Skeletal muscle tissue (tissue), 3 donors: ENCODE measurements at regions not wholly inside any gene's neighbourhood (a gene's known extent, or its start where the extent isn't known, plus 50 kb on each side); places are given as distances from the start of the nearest gene placed in this dataset.
A peak's percentile ranks its signal among the peaks of the same experiment; 100 is the strongest.
"Not testable (repeated sequence)": the region's sequence is repeated elsewhere in the genome, so short reads cannot be mapped to it uniquely, and the experiment has no call there.

Source experiments
- H3K27ac ChIP-seq: one replicate; pipeline ENCODE4 v1.7.0; 2013; ENCODE audit warnings: mild to moderate bottlenecking, low read depth, low read length, inconsistent platforms
- H3K27me3 ChIP-seq, 3 donors: one replicate each; pipeline ENCODE4 v1.7.0; 2013; ENCODE audit warnings: low read length in 3 of 3; ENCODE audit not compliant: control insufficient read depth in 3 of 3, insufficient read depth in 3 of 3
- H3K36me3 ChIP-seq, 3 donors: one replicate each; pipeline ENCODE4 v1.7.0; 2013; ENCODE audit warnings: low read length in 3 of 3; ENCODE audit not compliant: control insufficient read depth in 3 of 3, insufficient read depth in 3 of 3
- H3K4me1 ChIP-seq, 3 donors: one replicate each; pipeline ENCODE4 v1.7.0; 2013; ENCODE audit warnings: low read length in 3 of 3, mild to moderate bottlenecking in 3 of 3; ENCODE audit not compliant: control insufficient read depth in 3 of 3, insufficient read depth in 3 of 3
- H3K4me3 ChIP-seq, 3 donors: one replicate each; pipeline ENCODE4 v1.7.0; 2013; ENCODE audit warnings: low read length in 3 of 3
- H3K9ac ChIP-seq, 3 donors: one replicate each; pipeline ENCODE4 v1.7.0; 2013; ENCODE audit warnings: low read length in 3 of 3, mild to moderate bottlenecking in 3 of 3, moderate library complexity in 2 of 3, low read depth in 1 of 3
- H3K9me3 ChIP-seq, 3 donors: one replicate each; pipeline ENCODE4 v1.7.0; 2013; ENCODE audit warnings: low read length in 3 of 3; ENCODE audit not compliant: control insufficient read depth in 3 of 3
- donor health status: Osteomylitis.

GRCh38 chr5:36397901-36398536 lies 96.3 kb upstream of the RANBP3L start:
- Histone ChIP-seq H3K27ac (no peak overlapping the region), H3K9ac (no peak overlapping the region), H3K9me3 (no peaks in the 10 kb centered on the region), H3K27me3 (no peaks in the 10 kb centered on the region), H3K4me3 (no peak overlapping the region), H3K36me3 (no peaks in the 10 kb centered on the region), H3K4me1 (no peaks in the 10 kb centered on the region)

- no peak overlapping the region for H3K4me3 ChIP-seq
- no peaks in the 10 kb centered on the region for H3K9me3 ChIP-seq
- H3K4me1 ChIP-seq, result peaks cover 0 to 4% (median 0%) of the 10 kb centered on the region in 3 donors
- no peak overlapping the region for H3K27ac ChIP-seq
- H3K36me3 ChIP-seq, result no peaks in the 10 kb centered on the region
- H3K27me3 ChIP-seq, result no peaks in the 10 kb centered on the region
- H3K9ac ChIP-seq, result no peak overlapping the region
Measured at GRCh38 chr5:36402512-36402906, 100.8 kb upstream of the RANBP3L start.

- Histone ChIP-seq H3K27ac (peak overlapping the region; percentile 20), H3K9me3 (no peaks in the 10 kb centered on the region), H3K27me3 (no peaks in the 10 kb centered on the region), H3K36me3 (no peaks in the 10 kb centered on the region), H3K4me1 (peaks cover 0 to 4% (median 0%) of the 10 kb centered on the region in 3 donors), H3K4me3 (no peak overlapping the region), H3K9ac (no peak overlapping the region)
Measured at GRCh38 chr5:36403632-36404311, 102.1 kb upstream of the RANBP3L start.

GRCh38 chr5:36406023-36406422 lies 104.3 kb upstream of the RANBP3L start:
- Histone ChIP-seq H3K27ac (no peak overlapping the region), H3K36me3 (no peaks in the 10 kb centered on the region), H3K27me3 (no peaks in the 10 kb centered on the region), H3K4me3 (no peak overlapping the region), H3K9ac (no peak overlapping the region), H3K9me3 (no peaks in the 10 kb centered on the region), H3K4me1 (peaks cover 0 to 4% (median 0%) of the 10 kb centered on the region in 3 donors)

- H3K36me3 ChIP-seq, result no peaks in the 10 kb centered on the region
- H3K27ac ChIP-seq, result no peak overlapping the region
- H3K9ac ChIP-seq, result no peak overlapping the region
- no peaks in the 10 kb centered on the region for H3K27me3 ChIP-seq
- H3K4me1 ChIP-seq, result peaks cover 0 to 4% (median 0%) of the 10 kb centered on the region in 3 donors
- H3K9me3 ChIP-seq, result no peaks in the 10 kb centered on the region
- no peak overlapping the region for H3K4me3 ChIP-seq
Measured at GRCh38 chr5:36407396-36407795, 105.7 kb upstream of the RANBP3L start.

GRCh38 chr5:36409711-36410110 lies 108.0 kb upstream of the RANBP3L start:
- not testable (repeated sequence) for H3K27me3 ChIP-seq, H3K9ac ChIP-seq, H3K27ac ChIP-seq, H3K4me1 ChIP-seq, H3K9me3 ChIP-seq, H3K4me3 ChIP-seq, H3K36me3 ChIP-seq

GRCh38 chr5:36410672-36411071 lies 109.0 kb upstream of the RANBP3L start:
- H3K9ac ChIP-seq, H3K4me1 ChIP-seq, H3K4me3 ChIP-seq, H3K27ac ChIP-seq, H3K9me3 ChIP-seq, H3K27me3 ChIP-seq, H3K36me3 ChIP-seq: not testable (repeated sequence)

GRCh38 chr5:36414869-36415282 lies 113.2 kb upstream of the RANBP3L start:
- peak overlapping the region in 1 of 3 donors; percentile 61 for H3K9ac ChIP-seq
- no peaks in the 10 kb centered on the region for H3K9me3 ChIP-seq
- no peak overlapping the region for H3K4me3 ChIP-seq
- H3K4me1 ChIP-seq, result peaks cover 0 to 5% (median 5%) of the 10 kb centered on the region in 3 donors
- no peaks in the 10 kb centered on the region for H3K36me3 ChIP-seq
- H3K27me3 ChIP-seq, result no peaks in the 10 kb centered on the region
- no peak overlapping the region for H3K27ac ChIP-seq

GRCh38 chr5:36416605-36417004 lies 114.9 kb upstream of the RANBP3L start:
- Histone ChIP-seq H3K4me3 (no peak overlapping the region), H3K9me3 (no peaks in the 10 kb centered on the region), H3K9ac (no peak overlapping the region), H3K27ac (no peak overlapping the region), H3K36me3 (no peaks in the 10 kb centered on the region), H3K4me1 (peaks cover 0 to 5% (median 5%) of the 10 kb centered on the region in 3 donors), H3K27me3 (no peaks in the 10 kb centered on the region)

GRCh38 chr5:36417221-36417620 lies 115.5 kb upstream of the RANBP3L start:
- Histone ChIP-seq H3K36me3 (no peaks in the 10 kb centered on the region), H3K27ac (no peak overlapping the region), H3K4me3 (no peak overlapping the region), H3K4me1 (peaks cover 0 to 5% (median 5%) of the 10 kb centered on the region in 3 donors), H3K27me3 (no peaks in the 10 kb centered on the region), H3K9ac (no peak overlapping the region), H3K9me3 (no peaks in the 10 kb centered on the region)
